Stomach (tissue), 4 donors: ENCODE measurements at regions not wholly inside any gene's neighbourhood (a gene's known extent, or its start where the extent isn't known, plus 50 kb on each side); places are given as distances from the start of the nearest gene placed in this dataset.

Experiments used
- EP300 ChIP-seq: sonication (generic); formaldehyde crosslinking; IDR thresholded peaks from one replicate; pipeline ENCODE4 v1.6.1; 2017; ENCODE audit warnings: antibody characterized with exemption
- TF ChIP-seq, protein P1 (sequence below), 7 experiments: fragments of 450-650 bp in 4 of 7; fragments of 200-600 bp in 3 of 7; sonication (generic) in 3 of 7; IDR thresholded peaks; one replicate each; pipeline ENCODE4 v1.5.1; 2016 to 2019; ENCODE audit warnings: antibody characterized with exemption in 7 of 7, control low read depth in 2 of 7, mild to moderate bottlenecking in 1 of 7

DNA sequence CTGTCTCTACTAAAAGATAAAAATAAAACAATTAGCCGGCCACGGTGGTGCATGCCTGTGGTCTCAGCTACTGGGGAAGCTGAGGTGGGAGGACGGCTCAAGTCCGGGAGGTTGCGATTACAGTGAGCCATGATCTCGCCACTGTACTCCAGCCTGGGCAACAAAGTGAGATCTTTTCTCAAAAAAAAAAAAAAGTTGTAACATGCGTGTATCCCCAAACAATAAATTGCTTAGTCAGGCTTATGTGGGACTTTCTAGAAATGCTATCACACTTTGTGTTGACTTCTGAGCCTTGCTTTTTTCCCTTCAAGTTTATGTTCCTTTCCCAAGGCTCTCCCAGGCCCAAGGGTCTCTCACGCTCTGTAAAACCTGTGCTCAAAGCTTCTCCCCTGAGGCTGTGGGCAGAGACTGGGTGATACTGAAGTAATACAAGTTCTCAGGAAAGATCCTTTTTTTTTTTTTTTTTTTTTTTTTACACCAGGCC, 88.0 kb upstream of the TNS3 start:
- TF ChIP-seq EP300: no peak
- TF ChIP-seq, protein P1, sequence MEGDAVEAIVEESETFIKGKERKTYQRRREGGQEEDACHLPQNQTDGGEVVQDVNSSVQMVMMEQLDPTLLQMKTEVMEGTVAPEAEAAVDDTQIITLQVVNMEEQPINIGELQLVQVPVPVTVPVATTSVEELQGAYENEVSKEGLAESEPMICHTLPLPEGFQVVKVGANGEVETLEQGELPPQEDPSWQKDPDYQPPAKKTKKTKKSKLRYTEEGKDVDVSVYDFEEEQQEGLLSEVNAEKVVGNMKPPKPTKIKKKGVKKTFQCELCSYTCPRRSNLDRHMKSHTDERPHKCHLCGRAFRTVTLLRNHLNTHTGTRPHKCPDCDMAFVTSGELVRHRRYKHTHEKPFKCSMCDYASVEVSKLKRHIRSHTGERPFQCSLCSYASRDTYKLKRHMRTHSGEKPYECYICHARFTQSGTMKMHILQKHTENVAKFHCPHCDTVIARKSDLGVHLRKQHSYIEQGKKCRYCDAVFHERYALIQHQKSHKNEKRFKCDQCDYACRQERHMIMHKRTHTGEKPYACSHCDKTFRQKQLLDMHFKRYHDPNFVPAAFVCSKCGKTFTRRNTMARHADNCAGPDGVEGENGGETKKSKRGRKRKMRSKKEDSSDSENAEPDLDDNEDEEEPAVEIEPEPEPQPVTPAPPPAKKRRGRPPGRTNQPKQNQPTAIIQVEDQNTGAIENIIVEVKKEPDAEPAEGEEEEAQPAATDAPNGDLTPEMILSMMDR (IDR thresholded peaks at IDR 0.05): no peak
